NCI-H1694 (cell line): ENCODE measurements at regions not wholly inside any gene's neighbourhood (a gene's known extent, or its start where the extent isn't known, plus 50 kb on each side); places are given as distances from the start of the nearest gene placed in this dataset.
"Not testable (repeated sequence)": the region's sequence is repeated elsewhere in the genome, so short reads cannot be mapped to it uniquely, and the experiment has no call there.

Experiments used
- DNase-seq: peaks from one replicate; lab custom pipeline; 2025; lab: John Stamatoyannopoulos, UW

- DNase-seq: no peak
Observed at GRCh38 chr1:96425382-96426129, 296.0 kb upstream of the PTBP2 start.

- DNase-seq: no peak
Observed at GRCh38 chr1:96427616-96428015, 294.0 kb upstream of the PTBP2 start.

GRCh38 chr1:96445302-96445701 lies 276.3 kb upstream of the PTBP2 start:
- DNase-seq: no peak

GRCh38 chr1:96464066-96464465 lies 257.5 kb upstream of the PTBP2 start:
- DNase-seq: no peak

GRCh38 chr1:96464522-96464921 lies 257.1 kb upstream of the PTBP2 start:
- DNase-seq: no peak

- no peak for DNase-seq
Observed at GRCh38 chr1:96464991-96465390, 256.6 kb upstream of the PTBP2 start.

GRCh38 chr1:96465441-96465840 lies 256.1 kb upstream of the PTBP2 start:
- DNase-seq: no peak

- DNase-seq: no peak
Observed at GRCh38 chr1:96466842-96467241, 254.7 kb upstream of the PTBP2 start.

- DNase-seq: not testable (repeated sequence)
Observed at GRCh38 chr1:96469726-96470125, 251.9 kb upstream of the PTBP2 start.

- DNase-seq: no peak
Observed at GRCh38 chr1:96472471-96472870, 249.1 kb upstream of the PTBP2 start.

GRCh38 chr1:96473791-96474434 lies 247.7 kb upstream of the PTBP2 start:
- DNase-seq: no peak

- no peak for DNase-seq
Observed at GRCh38 chr1:96474985-96475743, 246.4 kb upstream of the PTBP2 start.

- no peak for DNase-seq
Observed at GRCh38 chr1:96475903-96476302, 245.7 kb upstream of the PTBP2 start.

GRCh38 chr1:96478228-96478627 lies 243.4 kb upstream of the PTBP2 start:
- no peak for DNase-seq

GRCh38 chr1:96481409-96481808 lies 240.2 kb upstream of the PTBP2 start:
- no peak for DNase-seq

- DNase-seq: no peak
Observed at GRCh38 chr1:96482616-96483015, 239.0 kb upstream of the PTBP2 start.

GRCh38 chr1:96487394-96487793 lies 234.2 kb upstream of the PTBP2 start:
- no peak for DNase-seq

- DNase-seq: no peak
Observed at GRCh38 chr1:96487971-96488370, 233.6 kb upstream of the PTBP2 start.

- no peak for DNase-seq
Observed at GRCh38 chr1:96488777-96489176, 232.8 kb upstream of the PTBP2 start.

- no peak for DNase-seq
Observed at GRCh38 chr1:96492236-96492635, 229.3 kb upstream of the PTBP2 start.

- no peak for DNase-seq
Observed at GRCh38 chr1:96498744-96499340, 222.7 kb upstream of the PTBP2 start.

- DNase-seq: no peak
Observed at GRCh38 chr1:96508233-96508632, 213.4 kb upstream of the PTBP2 start.

- no peak for DNase-seq
Observed at GRCh38 chr1:96509339-96509738, 212.2 kb upstream of the PTBP2 start.
